NCI-H2081 (cell line): ENCODE measurements at regions not wholly inside any gene's neighbourhood (a gene's known extent, or its start where the extent isn't known, plus 50 kb on each side); places are given as distances from the start of the nearest gene placed in this dataset.
A peak's percentile ranks its signal among the peaks of the same experiment; 100 is the strongest.
"Not testable (repeated sequence)": the region's sequence is repeated elsewhere in the genome, so short reads cannot be mapped to it uniquely, and the experiment has no call there.

Experiments used
- DNase-seq, 2 experiments: peaks; one replicate each; lab custom pipeline; 2025; lab: John Stamatoyannopoulos, UW

GRCh38 chr13:43946281-43946680, 66.6 kb downstream of the LACC1 start:
- DNase-seq = no peak

GRCh38 chr13:43947897-43948458, 68.3 kb downstream of the LACC1 start:
- DNase-seq = peak in 1 of 2 experiments; percentile 9

GRCh38 chr13:43953370-43953769, 73.7 kb downstream of the LACC1 start:
- no peak for DNase-seq

- not testable (repeated sequence) for DNase-seq
These were observed 77.3 kb downstream of the LACC1 start for GRCh38 chr13:43956975-43957374.

- no peak for DNase-seq
These were observed 79.6 kb downstream of the LACC1 start for GRCh38 chr13:43959291-43959690.

- DNase-seq = no peak
These were observed 82.2 kb downstream of the LACC1 start for GRCh38 chr13:43961909-43962308.

GRCh38 chr13:43963726-43964125, 84.0 kb downstream of the LACC1 start:
- DNase-seq = no peak

GRCh38 chr13:43964698-43965458, 85.2 kb downstream of the LACC1 start:
- DNase-seq = no peak

- DNase-seq = no peak
These were observed 85.7 kb downstream of the LACC1 start for GRCh38 chr13:43965459-43965845.

- not testable (repeated sequence) for DNase-seq
These were observed 88.7 kb downstream of the LACC1 start for GRCh38 chr13:43968251-43968942.

GRCh38 chr13:43968943-43969690, 89.4 kb downstream of the LACC1 start:
- DNase-seq = not testable (repeated sequence)

GRCh38 chr13:43969919-43970318, 90.2 kb downstream of the LACC1 start:
- not testable (repeated sequence) for DNase-seq

GRCh38 chr13:43970520-43971242, 91.0 kb downstream of the LACC1 start:
- not testable (repeated sequence) for DNase-seq

- DNase-seq = not testable (repeated sequence)
These were observed 91.6 kb downstream of the LACC1 start for GRCh38 chr13:43971324-43971723.

- DNase-seq = no peak
These were observed 98.2 kb downstream of the LACC1 start for GRCh38 chr13:43977911-43978310.

GRCh38 chr13:43978688-43979087, 99.0 kb downstream of the LACC1 start:
- DNase-seq = no peak

- no peak for DNase-seq
These were observed 99.8 kb downstream of the LACC1 start for GRCh38 chr13:43979492-43979891.

GRCh38 chr13:43980587-43980986, 100.9 kb downstream of the LACC1 start:
- no peak for DNase-seq

GRCh38 chr13:43981091-43981490, 101.4 kb downstream of the LACC1 start:
- no peak for DNase-seq

GRCh38 chr13:43981512-43982301, 102.0 kb downstream of the LACC1 start:
- no peak for DNase-seq

GRCh38 chr13:43983373-43983772, 103.7 kb downstream of the LACC1 start:
- no peak for DNase-seq
